Putamen (tissue), 1 donor: ENCODE measurements at regions not wholly inside any gene's neighbourhood (a gene's known extent, or its start where the extent isn't known, plus 50 kb on each side); places are given as distances from the start of the nearest gene placed in this dataset.

Experiments
- DNase-seq: peaks from one replicate; pipeline ENCODE4 v3.0.0-alpha.2; 2016; ENCODE audit warnings: low spot score

DNA sequence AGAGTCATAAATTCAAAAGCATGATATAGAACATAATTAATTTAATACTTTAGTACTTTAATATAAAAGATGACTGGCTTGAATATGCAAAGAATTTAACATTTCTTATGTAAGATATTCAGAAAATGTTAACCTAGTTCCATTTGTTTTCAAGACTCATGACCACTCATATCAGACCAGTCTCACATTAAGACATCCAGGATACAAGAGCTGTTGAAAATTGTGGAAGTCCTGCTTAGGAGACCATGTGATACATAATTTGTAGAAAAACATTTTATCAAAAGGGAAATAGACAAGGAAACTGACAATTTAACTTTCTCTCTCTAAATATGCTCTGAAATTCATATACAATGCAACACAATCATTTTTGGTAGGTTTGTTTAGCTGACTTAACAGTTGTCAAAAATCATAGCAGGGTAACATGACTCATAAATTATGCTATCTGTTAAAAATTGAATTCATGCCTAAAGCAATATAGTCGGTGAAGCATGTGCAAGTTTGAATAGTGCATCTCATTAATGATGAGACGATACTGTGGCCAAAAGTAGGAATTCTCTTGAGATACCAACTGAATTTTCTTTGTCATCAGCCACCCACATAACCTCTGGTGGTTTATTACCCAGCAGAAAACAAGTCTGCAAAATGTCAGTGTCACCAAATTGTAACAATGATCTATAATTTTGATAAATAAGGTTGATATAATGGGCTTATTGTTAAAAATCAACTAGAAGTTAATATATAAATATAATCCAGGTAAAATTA is 211.4 kb downstream of the GASK1B start:
- no peak for DNase-seq

DNA sequence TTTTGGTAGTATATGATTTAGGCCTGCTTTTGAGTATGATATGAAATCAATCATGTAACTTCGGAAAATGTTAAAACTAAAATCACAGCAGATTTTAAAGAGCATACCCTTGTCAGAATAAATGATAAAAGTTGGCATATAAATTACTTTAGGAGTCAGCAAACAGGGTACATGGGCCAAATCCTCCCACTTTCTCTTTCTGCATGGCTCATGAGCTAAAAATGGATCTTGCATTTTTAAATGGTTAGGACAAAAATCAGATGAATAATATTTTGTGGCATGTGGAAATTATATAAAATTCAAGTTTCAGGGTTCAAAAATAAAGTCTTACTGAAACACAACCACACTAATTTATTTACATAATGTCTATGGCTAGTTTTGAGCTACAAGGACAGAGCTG is 214.9 kb downstream of the GASK1B start:
- DNase-seq: no peak

DNA sequence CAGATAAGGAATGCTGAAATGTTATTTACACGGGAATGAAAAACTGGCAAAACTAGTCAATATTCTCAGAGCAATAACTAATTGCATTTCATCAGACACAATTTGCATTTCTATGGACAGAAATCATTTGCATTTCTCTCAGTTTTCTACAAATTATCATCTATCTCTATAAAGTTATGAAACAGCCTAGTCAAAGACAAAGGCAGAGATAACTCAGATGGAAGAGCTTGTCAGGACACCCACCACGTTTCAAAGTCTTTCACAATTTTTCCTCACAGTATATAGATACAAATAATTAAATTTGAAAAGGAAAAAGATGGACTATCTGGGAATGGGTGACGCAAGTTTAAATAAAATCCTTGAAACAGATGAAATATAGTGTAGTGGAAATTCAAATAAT is 230.8 kb downstream of the GASK1B start:
- peak; percentile 2 for DNase-seq

DNA sequence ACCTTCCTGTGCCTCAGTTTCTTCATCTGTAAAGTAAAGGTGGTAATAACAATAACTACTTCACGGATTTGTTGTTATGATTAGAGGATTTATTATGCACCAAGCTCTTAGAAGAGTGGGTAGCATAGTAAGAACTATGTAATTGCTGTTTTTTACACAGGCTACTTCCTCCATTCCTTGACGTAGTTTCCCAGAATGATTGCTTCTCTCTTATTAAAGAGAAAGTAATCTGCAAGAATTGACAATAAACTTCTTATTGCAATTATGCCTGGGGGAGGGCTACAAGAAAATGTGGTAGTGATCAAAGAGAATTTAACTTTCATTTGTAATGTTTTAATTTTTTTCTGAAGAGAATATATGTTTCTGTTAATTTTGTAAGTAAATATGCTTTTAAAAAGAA is 238.7 kb downstream of the GASK1B start:
- DNase-seq: no peak

DNA sequence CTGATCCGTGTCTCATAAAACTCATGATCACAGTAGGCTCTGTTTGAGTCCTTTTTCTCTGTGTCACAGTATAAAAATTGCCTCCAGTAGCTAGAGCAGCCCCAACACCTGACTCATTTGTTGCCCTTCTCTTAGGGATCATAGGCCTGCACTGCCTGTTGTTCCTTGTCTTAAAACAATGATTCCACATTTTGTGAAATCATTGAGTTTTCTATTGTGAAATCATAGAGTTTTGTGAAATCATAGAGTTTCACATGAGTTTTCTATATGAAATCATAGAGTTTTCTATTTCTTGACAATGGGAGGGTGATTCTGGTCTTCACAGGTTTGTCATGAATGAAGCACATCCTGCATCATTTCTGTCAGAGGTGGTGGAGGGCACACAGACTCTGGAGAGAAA is 239.9 kb downstream of the GASK1B start:
- DNase-seq: no peak

DNA sequence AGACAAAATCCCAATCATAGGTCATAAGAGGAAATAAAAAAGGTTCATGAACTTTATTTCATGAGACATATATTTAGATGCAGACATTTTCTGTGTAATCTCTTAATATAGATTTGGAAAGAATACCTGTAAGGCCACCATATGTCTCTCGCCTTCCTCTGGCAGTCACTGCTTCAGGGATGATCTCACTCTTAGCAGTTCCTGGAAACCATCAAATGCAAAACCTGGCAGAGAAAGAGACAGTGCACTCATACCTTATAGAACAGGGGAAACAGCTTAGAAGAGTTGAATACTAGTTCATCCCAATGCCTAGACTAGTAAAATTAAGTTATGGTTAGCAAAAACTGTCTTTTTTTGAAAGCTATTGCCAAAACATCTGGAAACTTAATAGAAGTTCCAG is 243.3 kb downstream of the GASK1B start:
- no peak for DNase-seq

DNA sequence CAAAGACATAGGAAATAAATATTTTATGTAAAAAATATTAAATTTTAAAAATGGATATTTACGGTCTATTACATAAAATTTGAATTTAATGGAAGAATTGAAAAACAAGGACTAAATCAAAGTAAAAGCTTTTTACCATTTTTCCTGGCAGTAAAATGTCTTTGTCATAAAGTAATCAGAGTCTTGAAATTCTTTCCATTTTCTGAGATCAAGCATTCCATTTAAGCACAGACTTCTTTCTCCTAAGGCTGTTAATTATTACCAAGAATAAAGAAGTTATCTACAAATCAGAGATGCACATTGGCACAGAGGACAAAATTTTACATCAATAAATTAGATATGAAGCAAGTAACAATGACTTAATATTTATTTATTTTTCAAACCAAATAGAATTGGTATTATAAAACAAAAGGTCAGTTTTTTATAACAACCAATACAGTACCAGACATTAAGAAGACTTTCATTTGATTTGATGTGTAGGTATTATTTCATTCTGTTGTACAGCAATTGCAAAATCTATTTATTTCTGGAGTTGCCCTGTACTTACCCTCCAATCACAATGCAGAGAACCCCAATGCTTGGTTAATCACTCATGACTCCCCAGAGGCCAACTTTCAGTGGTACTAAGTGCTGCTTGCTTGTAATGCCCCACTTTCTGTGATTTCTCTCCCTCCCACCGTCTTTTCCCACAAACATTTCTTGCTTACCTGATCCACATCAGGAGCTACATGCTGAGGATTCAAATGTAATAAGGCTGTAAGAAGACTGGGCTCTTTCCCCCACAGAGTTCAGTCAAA is 254.6 kb downstream of the GASK1B start:
- no peak for DNase-seq

DNA sequence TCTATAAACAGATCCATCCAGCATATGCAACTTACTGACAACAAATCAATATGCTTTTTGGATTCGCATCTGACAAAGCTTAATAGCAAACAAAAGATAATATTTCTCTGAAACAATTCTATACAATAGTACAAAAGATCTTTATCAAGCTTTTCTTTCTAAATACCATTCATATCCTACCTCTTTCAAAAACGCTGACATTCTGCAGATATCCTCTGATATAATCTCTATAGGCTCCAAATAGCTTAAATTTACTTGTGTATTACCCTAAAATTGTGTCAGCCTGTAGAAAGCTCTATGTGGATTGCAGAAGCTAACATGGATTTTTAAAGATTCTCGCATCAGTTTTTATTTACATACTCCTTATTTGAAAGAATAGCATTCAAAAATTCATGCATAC is 260.6 kb downstream of the GASK1B start:
- no peak for DNase-seq

DNA sequence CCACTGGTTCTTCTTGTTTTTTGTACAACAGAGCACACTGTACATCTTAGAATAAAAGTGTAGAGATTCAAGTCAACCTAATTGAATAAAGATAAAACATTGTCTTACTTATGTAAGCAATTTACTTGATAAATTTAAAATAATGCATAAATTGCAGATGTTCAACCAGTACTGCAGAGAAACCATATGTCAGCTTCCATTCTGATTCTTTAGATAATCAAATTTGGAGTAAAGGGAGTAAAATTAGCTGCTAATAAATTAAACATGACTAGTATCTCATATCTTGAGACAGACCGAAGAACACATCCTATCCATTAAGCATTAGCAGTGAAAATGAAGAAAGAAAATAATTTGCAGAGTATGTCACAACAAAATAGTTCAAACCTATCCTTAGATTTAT is 261.2 kb downstream of the GASK1B start:
- DNase-seq: no peak

DNA sequence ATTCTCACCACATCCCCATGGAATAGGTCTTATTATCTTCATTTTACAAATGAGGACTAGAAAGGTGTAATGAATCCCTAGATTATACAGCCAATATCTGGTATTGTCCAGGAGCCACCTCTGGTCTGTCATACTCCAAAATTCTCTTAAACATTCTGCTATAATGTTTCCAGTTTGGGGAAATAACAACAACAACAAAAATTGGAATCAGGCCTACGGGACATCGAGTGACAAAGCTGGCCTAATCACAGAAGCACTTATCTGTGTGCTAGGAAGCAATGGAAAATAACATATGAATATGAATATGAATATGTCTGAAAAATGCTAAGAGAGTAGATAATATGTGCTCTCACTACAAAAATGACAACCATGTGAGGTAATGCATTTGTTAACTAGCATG is 264.1 kb downstream of the GASK1B start:
- DNase-seq: no peak

DNA sequence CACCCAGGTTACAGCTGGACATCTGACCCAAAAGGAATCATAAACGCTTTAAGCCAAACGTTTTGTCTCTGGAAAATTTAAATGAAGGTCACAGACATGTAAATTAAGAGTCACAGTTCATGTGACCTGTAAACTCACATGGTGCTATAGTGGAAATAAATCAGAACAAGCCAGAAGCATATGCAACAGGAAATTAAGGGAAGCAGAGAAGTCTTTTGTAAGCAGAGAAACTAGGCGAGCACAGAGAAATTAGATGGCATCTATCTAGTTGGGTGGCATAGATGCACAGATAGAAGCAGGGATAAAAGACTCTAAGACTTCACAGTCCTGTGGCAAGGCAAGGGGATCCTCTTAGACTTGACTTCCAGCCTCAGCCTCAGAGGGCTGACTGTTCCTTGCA is 264.8 kb downstream of the GASK1B start:
- no peak for DNase-seq

DNA sequence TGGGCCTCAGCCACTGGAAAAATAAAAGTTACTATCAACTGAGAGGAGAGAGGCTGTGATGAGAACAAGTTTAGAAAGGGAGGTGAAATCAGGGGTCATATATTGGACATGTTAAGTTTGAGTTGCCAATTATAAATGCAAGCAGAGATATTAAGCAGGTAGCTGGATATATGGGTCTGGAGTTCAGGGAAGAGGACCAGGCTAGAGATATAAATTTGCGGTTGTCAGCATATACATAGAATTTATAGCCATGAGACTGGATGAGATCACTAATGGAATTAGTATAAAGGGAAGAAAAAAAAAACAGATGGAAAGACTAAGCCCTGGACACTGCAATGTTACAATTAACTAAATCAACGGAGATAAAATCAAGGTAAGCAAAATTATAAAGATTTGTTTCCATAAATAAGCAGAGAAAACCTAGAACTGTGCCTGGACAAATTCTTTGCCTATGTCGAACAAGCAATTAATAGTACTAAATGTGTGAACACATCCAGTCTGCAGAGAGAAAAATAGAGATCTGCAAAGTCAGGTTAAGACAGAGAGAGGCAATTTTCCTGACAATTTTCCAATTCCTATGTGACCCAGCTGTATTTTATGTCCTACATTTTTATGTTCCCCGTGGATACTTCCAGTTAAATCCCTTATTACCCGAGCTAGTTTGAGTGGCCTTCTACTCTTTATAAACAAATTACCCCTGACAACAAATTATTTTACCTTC is 265.4 kb downstream of the GASK1B start:
- no peak for DNase-seq

DNA sequence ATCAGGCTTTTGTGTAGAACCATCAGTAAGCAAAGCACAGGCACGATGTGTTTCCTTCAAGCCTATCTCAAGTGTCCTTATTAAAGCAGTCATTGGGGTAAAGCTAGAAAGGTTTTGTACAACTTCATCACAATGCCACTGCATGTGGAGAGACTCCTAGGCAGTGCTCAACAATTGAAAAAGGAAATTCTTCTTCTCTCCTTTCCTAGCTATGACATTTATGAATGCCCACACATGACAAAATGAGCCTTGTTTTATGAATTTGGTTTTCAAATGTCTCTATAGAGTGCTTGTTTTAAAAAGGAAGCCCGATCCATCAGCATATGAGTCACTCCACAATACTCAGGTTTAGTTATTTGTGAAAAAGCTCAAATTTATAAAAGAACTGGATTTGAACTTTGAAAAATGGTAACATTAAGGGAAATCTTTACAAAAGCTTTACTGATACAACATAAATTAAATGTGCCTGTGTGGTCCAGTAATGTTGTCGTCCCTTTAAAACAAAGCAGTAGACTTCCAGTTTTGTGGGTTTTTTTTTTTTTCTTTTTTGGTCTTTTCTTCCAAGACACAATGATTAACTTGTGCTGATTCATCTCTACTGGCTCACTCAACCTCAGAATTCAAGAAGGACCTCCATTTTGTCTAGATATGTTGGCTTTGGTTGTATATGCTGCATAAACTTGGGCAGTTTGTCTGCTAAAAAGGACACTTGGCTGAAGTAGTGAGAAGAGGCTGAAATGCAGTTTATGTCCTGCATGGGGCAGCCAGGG is 273.8 kb downstream of the GASK1B start:
- peak; percentile 69 for DNase-seq

DNA sequence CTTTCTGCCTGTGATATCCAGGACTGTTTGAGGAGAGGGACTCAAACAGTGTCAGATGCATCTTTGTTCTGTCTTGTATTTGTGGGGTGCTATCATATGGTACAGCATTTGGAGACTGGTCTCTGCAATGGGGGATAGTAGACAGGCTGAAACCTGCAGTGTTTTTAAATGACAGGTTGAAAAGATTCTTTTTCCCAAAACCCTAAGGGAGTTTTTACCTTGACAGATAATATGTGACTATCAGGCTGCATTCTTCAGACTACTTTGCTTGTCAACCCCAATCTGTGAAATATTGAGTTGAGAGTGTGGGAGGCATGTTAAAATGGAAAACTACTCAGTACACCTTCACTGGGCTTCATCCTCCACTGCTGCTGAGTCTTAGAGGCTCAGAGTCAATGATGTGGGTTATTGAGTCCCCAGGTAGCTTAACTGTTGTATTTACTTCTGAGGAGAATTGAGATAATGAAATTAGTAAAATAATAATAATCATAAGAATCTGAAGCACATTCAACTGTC is 274.9 kb downstream of the GASK1B start:
- peak; percentile 71 for DNase-seq

DNA sequence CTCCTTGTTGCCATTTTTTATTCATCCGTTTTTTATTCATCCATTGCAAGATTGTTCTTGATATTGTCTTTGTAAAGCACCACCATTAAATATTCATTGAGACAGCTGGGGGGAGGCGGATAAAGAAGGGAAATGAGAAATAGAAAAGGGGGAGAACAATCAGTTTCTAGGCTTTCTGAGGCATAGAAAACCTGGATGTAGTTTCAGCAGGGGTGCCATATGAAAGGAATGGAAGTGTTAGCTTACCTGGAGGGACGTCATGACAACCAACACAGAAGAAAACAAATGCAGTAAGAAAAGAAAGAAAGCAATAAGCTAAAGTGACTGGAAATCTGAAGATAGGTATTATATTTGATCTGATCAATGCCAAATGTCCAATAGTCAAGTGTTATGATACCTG is 276.1 kb downstream of the GASK1B start:
- DNase-seq: no peak

DNA sequence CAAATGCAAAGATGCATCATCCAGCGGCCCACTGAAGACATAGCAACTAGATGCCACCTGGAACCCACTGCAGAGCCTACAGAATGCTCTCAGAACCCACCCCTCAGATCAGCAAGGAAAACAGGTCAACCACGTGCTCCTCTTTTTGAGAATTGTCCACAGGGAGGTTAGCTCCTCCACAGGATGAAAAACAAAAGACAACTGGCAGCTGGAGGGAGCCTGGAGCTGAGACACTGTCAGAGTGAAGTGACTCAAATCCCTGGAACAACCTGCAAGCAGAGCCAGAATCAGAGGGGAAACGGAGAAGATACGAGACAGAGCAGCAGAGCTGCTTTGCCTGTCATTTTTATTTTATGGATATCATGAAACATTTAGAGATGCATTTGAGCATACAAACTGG is 277.6 kb downstream of the GASK1B start:
- no peak for DNase-seq

DNA sequence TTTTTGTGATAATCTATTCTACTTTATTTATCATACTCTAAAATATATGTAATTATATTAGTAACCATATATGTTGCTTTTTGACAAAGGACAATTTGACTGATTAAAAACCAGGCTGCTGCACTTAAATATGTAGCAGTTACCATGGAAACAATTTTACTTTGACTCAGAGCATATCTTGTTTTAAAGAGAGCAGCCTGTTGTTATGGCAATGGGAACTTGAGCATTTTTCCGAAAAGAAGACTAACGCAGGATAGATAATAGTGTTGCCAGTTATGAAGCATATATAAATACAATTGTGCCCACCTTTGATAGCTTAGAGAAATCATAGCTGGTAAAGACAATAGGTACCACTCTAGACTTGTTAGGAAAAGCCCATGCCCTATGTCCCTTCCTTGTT is 283.0 kb downstream of the GASK1B start:
- DNase-seq: no peak

DNA sequence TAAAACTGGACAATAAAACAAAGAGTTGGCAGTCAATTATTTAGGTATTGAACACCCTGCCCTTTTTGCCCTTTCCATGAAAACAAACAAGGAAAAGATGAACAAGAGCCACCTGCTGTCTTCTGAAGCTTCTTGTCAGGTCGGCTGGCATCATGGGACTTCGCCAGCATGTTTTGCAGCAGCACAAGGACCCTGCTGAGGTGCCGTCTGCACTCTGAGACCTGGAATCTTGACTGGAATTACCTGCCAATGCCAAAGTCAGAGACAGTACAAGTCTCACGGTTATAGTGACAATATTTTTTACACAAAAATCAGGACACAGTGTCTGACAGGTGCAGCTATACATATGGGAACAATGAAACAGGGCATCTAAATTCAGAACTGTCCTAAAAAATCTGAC is 284.5 kb downstream of the GASK1B start:
- no peak for DNase-seq

DNA sequence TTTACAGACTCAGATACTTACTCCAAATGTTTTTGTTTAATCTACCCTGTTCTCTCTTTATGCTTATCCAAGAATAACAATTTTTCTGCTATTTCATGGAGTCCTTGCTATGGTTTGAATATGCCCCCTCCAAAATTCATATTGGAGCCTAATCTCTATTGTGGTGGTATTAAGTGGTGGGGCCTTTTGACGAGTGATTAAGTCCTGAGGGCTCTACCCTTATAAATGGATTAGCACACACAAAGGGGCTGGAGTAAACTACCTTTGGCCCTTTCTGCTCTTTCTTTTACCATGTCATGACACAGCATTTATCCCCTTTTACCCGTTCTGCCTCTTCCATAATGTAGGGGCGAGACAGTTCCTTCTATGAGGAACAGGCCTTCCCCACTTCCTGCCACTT is 285.5 kb downstream of the GASK1B start:
- no peak for DNase-seq

DNA sequence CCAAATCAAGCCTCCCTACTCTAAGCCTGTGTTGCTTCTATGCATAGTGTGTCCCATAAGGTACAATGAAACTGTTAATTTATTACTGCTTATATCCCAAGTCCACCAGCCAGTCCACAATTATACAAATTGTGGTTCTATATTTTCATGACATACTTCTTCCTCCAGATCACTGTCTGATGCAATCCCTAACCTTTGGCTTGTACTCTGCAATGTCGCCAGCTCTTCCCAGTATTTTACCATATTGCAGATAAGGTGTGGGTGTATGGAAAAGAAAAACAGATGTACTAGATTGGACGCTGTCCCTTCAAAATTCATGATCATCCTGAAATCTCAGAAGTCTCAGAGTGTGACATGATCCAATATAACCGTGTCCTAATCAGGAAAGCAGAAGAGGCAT is 286.2 kb downstream of the GASK1B start:
- no peak for DNase-seq

DNA sequence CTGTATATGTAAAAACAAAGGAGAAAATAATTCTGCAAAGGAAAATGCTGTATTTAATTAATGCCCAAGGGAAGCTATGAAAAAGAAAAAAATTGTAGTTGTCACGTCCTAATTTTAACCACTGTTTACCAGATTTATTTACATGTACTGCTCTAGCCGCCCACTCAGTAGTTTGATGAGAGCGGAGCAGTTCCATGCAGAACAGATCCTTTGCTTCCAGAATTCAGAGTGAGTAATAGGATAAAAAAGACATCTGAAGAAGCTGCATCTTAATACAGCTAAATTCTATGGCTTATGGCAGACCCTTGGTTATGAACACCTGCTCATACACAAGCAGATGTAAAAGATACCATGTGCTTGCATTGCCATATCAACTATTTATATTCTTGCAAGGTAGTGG is 287.0 kb downstream of the GASK1B start:
- DNase-seq: no peak

DNA sequence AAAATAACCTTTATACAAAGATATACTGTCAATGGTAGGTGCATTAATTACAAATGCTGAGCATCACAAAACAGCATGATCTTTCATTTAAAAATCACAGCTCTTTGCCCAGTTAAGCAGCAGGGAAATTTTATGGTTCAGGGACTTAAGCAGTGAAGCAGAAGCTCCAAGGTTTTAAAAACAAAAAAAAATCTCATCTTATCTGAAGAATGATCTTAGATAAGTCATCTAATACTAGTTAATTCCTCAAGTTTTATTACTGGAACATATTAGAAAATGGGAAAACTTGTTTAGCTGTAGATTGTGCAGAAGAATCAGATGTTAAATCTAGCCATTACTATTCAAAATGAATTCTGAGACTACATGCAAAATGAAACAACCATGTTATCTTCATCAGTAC is 289.9 kb downstream of the GASK1B start:
- no peak for DNase-seq
